AG10803 (cell line): ENCODE measurements at regions not wholly inside any gene's neighbourhood (a gene's known extent, or its start where the extent isn't known, plus 50 kb on each side); places are given as distances from the start of the nearest gene placed in this dataset.

Source experiments
- DNase-seq: peaks from one replicate; pipeline ENCODE4 v3.0.0; 2010; ENCODE audit warnings: low read depth
- H3K4me3 ChIP-seq: 2 replicates; pipeline ENCODE4 v1.5.1; 2011; ENCODE audit warnings: mild to moderate bottlenecking, low read length, control low read depth
- CTCF ChIP-seq: conservative IDR thresholded peaks from 2 replicates; pipeline ENCODE4 v1.5.1; 2011; ENCODE audit warnings: mild to moderate bottlenecking, low read length, control low read depth, inconsistent platforms

GRCh38 chr12:114740448-114740847 is 56.5 kb upstream of the TBX3 start:
- no peak for TF ChIP-seq CTCF
- no peak overlapping the region for H3K4me3 ChIP-seq
- no peak for DNase-seq

- no peak overlapping the region for H3K4me3 ChIP-seq
- no peak for DNase-seq
- no peak for TF ChIP-seq CTCF
Observed at GRCh38 chr12:114738460-114739184, 54.6 kb upstream of the TBX3 start.

- H3K4me3 ChIP-seq, result no peak overlapping the region
- no peak for DNase-seq
- no peak for TF ChIP-seq CTCF
Observed at GRCh38 chr12:114735680-114736374, 51.9 kb upstream of the TBX3 start.

- no peak for DNase-seq
- no peak overlapping the region for H3K4me3 ChIP-seq
- no peak for TF ChIP-seq CTCF
Observed at GRCh38 chr12:114735011-114735410, 51.0 kb upstream of the TBX3 start.

- TF ChIP-seq CTCF, result no peak
- no peak overlapping the region for H3K4me3 ChIP-seq
- DNase-seq, result no peak
Observed at GRCh38 chr12:114733919-114734318, 49.9 kb upstream of the TBX3 start.
